HCT116 (cell line): ENCODE measurements at regions not wholly inside any gene's neighbourhood (a gene's known extent, or its start where the extent isn't known, plus 50 kb on each side); places are given as distances from the start of the nearest gene placed in this dataset.

Experiments
- ATAC-seq: fragments of 200-7000 bp; cut with Tn5 transposase; 2 replicates; pipeline ENCODE4 v1.9.1; 2020; ENCODE audit warnings: mild to moderate bottlenecking, moderate library complexity
- BruUV-seq: library from RNA; stranded (reverse); fragments of 400-500 nt; replicated peaks from 2 replicates; lab custom pipeline; 2021; lab: Mats Ljungman, UMichigan
- CTCF ChIA-PET: fragments of 300-600 bp; sonication (Branson Sonifier 250); formaldehyde crosslinking; loops from one replicate; lab custom pipeline; 2021; ENCODE audit warnings: antibody characterized with exemption; lab: Charles Lee
- POLR2A ChIA-PET: fragments of 300-600, 350-600 bp; sonication (Branson Sonifier 250); formaldehyde crosslinking; loops from one replicate; lab custom pipeline; 2021; ENCODE audit warnings: antibody characterized with exemption; lab: Charles Lee
- RAD21 ChIA-PET, 2 experiments: fragments of 300-600 bp; sonication (Branson Sonifier 250); formaldehyde crosslinking; loops; one replicate each; lab custom pipeline; 2023; ENCODE audit warnings: low total read pairs in 2 of 2; ENCODE audit not compliant: uncharacterized antibody in 2 of 2, unreplicated experiment in 2 of 2, low non-redundant PET in 1 of 2; lab: Charles Lee
- DNase-seq: peaks from one replicate; pipeline ENCODE4 v3.0.0-alpha.2; 2010; ENCODE audit warnings: low read depth, low spot score
- H2AFZ ChIP-seq: fragments of 200-600 bp; shearing (Covaris generic), sonication (generic); 2 replicates; pipeline ENCODE4 v1.6.1; 2017; ENCODE audit warnings: low read depth, mixed run types, mixed read lengths, antibody characterized with exemption, low read length; ENCODE audit not compliant: poor library complexity, severe bottlenecking
- H3K27ac ChIP-seq: 2 replicates; pipeline ENCODE4 v1.5.1; 2012; ENCODE audit warnings: low read depth, low read length
- H3K27me3 ChIP-seq: fragments of 200-600 bp; sonication (generic); 2 replicates; pipeline ENCODE4 v1.6.1; 2016; ENCODE audit warnings: mixed run types, low read length, mixed read lengths; ENCODE audit not compliant: insufficient read depth
- H3K36me3 ChIP-seq, 2 experiments: fragments of 200-500 bp in 1 of 2; fragments of 200-600 bp in 1 of 2; sonication (Bioruptor generic) in 1 of 2; sonication (generic) in 1 of 2; 2 replicates each; pipeline versions ENCODE4 v1.5.1 to v1.6.1; 2014 to 2016; ENCODE audit warnings: low read length in 2 of 2, inconsistent platforms in 1 of 2, mixed read lengths in 1 of 2, mixed run types in 1 of 2; ENCODE audit not compliant: insufficient read depth in 2 of 2, control insufficient read depth in 1 of 2
- H3K4me1 ChIP-seq, 2 experiments: fragments of 200-600 bp in 1 of 2; sonication (generic) in 1 of 2; 2 replicates each; pipeline versions ENCODE4 v1.5.1 to v1.6.1; 2012 to 2017; ENCODE audit warnings: low read length in 2 of 2, inconsistent platforms in 1 of 2, mild to moderate bottlenecking in 1 of 2, mixed read lengths in 1 of 2, mixed run types in 1 of 2, moderate library complexity in 1 of 2; ENCODE audit not compliant: insufficient read depth in 2 of 2, control insufficient read depth in 1 of 2
- H3K4me2 ChIP-seq: fragments of 200-600 bp; sonication (generic); 2 replicates; pipeline ENCODE4 v1.6.1; 2017; ENCODE audit warnings: mixed run types, low read length, mixed read lengths
- H3K4me3 ChIP-seq, 2 experiments: fragments of 200-600 bp in 1 of 2; sonication (generic) in 1 of 2; replicated peaks in 1 of 2; 2 replicates each; pipeline ENCODE4 v1.5.1; 2011 to 2016; ENCODE audit warnings: low read length in 2 of 2, control low read depth in 1 of 2, low read depth in 1 of 2, mild to moderate bottlenecking in 1 of 2, mixed read lengths in 1 of 2, mixed run types in 1 of 2
- H3K79me2 ChIP-seq: fragments of 200-600 bp; sonication (generic); 2 replicates; pipeline ENCODE4 v1.6.1; 2017; ENCODE audit warnings: mild to moderate bottlenecking, mixed run types, low read length, moderate library complexity, mixed read lengths; ENCODE audit not compliant: insufficient read depth
- H3K9ac ChIP-seq: fragments of 200-600 bp; sonication (generic); 2 replicates; pipeline ENCODE4 v1.6.1; 2016; ENCODE audit warnings: low read length, mixed read lengths
- H3K9me2 ChIP-seq: fragments of 200-600 bp; sonication (generic), shearing (Covaris generic); 2 replicates; pipeline ENCODE4 v1.6.1; 2017; ENCODE audit warnings: mixed run types, mild to moderate bottlenecking, moderate library complexity; ENCODE audit not compliant: insufficient read depth
- H3K9me3 ChIP-seq, 2 experiments: fragments of 200-500 bp in 1 of 2; fragments of 200-600 bp in 1 of 2; sonication (Bioruptor generic) in 1 of 2; sonication (generic) in 1 of 2; 2 replicates each; pipeline ENCODE4 v1.6.1; 2014 to 2017; ENCODE audit warnings: low read length in 2 of 2, mixed read lengths in 2 of 2, inconsistent platforms in 1 of 2, low read depth in 1 of 2, mild to moderate bottlenecking in 1 of 2, mixed run types in 1 of 2, moderate library complexity in 1 of 2; ENCODE audit not compliant: control insufficient read depth in 1 of 2, insufficient read depth in 1 of 2
- H4K20me1 ChIP-seq: fragments of 200-600 bp; sonication (generic), shearing (Covaris generic); 2 replicates; pipeline ENCODE4 v1.6.1; 2017; ENCODE audit warnings: mixed run types, mild to moderate bottlenecking, moderate library complexity; ENCODE audit not compliant: insufficient read depth
- CBX3 ChIP-seq: IDR thresholded peaks from 2 replicates; pipeline ENCODE4 v1.6.1; 2012; ENCODE audit warnings: low read depth
- CEBPB ChIP-seq: IDR thresholded peaks from 2 replicates; pipeline ENCODE4 v1.6.1; 2012; ENCODE audit warnings: low read depth
- CTCF ChIP-seq, 3 experiments: fragments of 200-600 bp in 1 of 3; sonication (generic) in 1 of 3; IDR thresholded peaks in 2 of 3; conservative IDR thresholded peaks in 1 of 3; 2 replicates each; pipeline ENCODE4 v1.5.1; 2012 to 2017; ENCODE audit warnings: low read depth in 2 of 3, low read length in 2 of 3, antibody characterized with exemption in 1 of 3, borderline replicate concordance in 1 of 3, control low read depth in 1 of 3, mild to moderate bottlenecking in 1 of 3, mixed read lengths in 1 of 3, mixed run types in 1 of 3, moderate library complexity in 1 of 3; ENCODE audit not compliant: insufficient read depth in 1 of 3
- EGR1 ChIP-seq: IDR thresholded peaks from 2 replicates; pipeline ENCODE4 v1.6.1; 2012; ENCODE audit warnings: low read depth
- FOSL1 ChIP-seq: IDR thresholded peaks from 2 replicates; pipeline ENCODE4 v1.6.1; 2012; ENCODE audit warnings: low read depth
- JUND ChIP-seq: IDR thresholded peaks from 2 replicates; pipeline ENCODE4 v1.6.1; 2012
- RAD21 ChIP-seq: IDR thresholded peaks from 2 replicates; pipeline ENCODE4 v1.6.1; 2012; ENCODE audit warnings: low read depth, mild to moderate bottlenecking
- REST ChIP-seq: IDR thresholded peaks from 2 replicates; pipeline ENCODE4 v1.6.1; 2012; ENCODE audit warnings: low read depth
- SIN3A ChIP-seq: IDR thresholded peaks from 2 replicates; pipeline ENCODE4 v1.6.1; 2012; ENCODE audit warnings: low read depth
- SP1 ChIP-seq: IDR thresholded peaks from 2 replicates; pipeline ENCODE4 v1.6.1; 2012; ENCODE audit warnings: low read depth
- SRF ChIP-seq: IDR thresholded peaks from 2 replicates; pipeline ENCODE4 v1.6.1; 2012; ENCODE audit warnings: low read depth
- TCF7L2 ChIP-seq: IDR thresholded peaks from 2 replicates; pipeline ENCODE4 v1.7.0; 2011; ENCODE audit warnings: borderline replicate concordance, inconsistent platforms; ENCODE audit not compliant: insufficient read depth, insufficient read length; ENCODE audit errors: extremely low read depth
- YY1 ChIP-seq: IDR thresholded peaks from 2 replicates; pipeline ENCODE4 v1.6.1; 2011; ENCODE audit warnings: low read length, low read depth, moderate library complexity, mild to moderate bottlenecking; ENCODE audit not compliant: insufficient replicate concordance; ENCODE audit errors: extremely low read depth
- intact Hi-C: fragments of 100-400 bp; cut with micrococcal nuclease; formaldehyde crosslinking; loops from 2 replicates; pipeline ENCODE4 v1.10.0; 2022

- no peaks in the 10 kb centered on the region for H3K4me1 ChIP-seq
- DNase-seq = no peak
- intact Hi-C loops = no loop called here
- no peaks in the 10 kb centered on the region for H3K27me3 ChIP-seq
- no peak overlapping the region for H2AFZ ChIP-seq
- peaks cover 3 to 12% of the 10 kb centered on the region in 2 experiments; a peak in 3 of 4 replicates for H3K9me3 ChIP-seq
- H3K9me2 ChIP-seq = no peaks in the 10 kb centered on the region
- H3K4me3 ChIP-seq = no peak overlapping the region
- ChIA-PET RAD21 (no interaction called here), CTCF (no interaction called here), POLR2A (no interaction called here)
- ATAC-seq = no peak
- H4K20me1 ChIP-seq = no peaks in the 10 kb centered on the region
- no peak overlapping the region for H3K27ac ChIP-seq
- no peak overlapping the region for H3K4me2 ChIP-seq
- BruUV-seq = no TSS peak
- no peaks in the 10 kb centered on the region for H3K36me3 ChIP-seq
- no peak overlapping the region for H3K9ac ChIP-seq
- H3K79me2 ChIP-seq = no peaks in the 10 kb centered on the region
- TF ChIP-seq SP1 (no peak), CBX3 (no peak), SIN3A (no peak)
These were observed 432.6 kb downstream of the AMY1C start for GRCh38 chr1:104182251-104182650.

GRCh38 chr1:104189207-104189606, 439.5 kb downstream of the AMY1C start:
- Histone ChIP-seq H2AFZ (no peak overlapping the region), H3K4me1 (no peaks in the 10 kb centered on the region), H4K20me1 (no peaks in the 10 kb centered on the region), H3K27ac (no peak overlapping the region), H3K9me3 (peaks cover 0 to 16% of the 10 kb centered on the region in 2 experiments; a peak in 2 of 4 replicates), H3K9me2 (no peaks in the 10 kb centered on the region), H3K4me2 (no peak overlapping the region), H3K27me3 (no peaks in the 10 kb centered on the region), H3K36me3 (no peaks in the 10 kb centered on the region; a peak in 1 of 4 replicates), H3K4me3 (no peak overlapping the region), H3K9ac (no peak overlapping the region), H3K79me2 (no peaks in the 10 kb centered on the region)
- POLR2A ChIA-PET = no interaction called here
- BruUV-seq = no TSS peak
- DNase-seq = no peak
- intact Hi-C loops = no loop called here
- ATAC-seq = no peak
- TF ChIP-seq SIN3A (no peak), EGR1 (no peak), CEBPB (no peak), SRF (no peak), REST (no peak), FOSL1 (no peak), RAD21 (no peak), CTCF (IDR thresholded peaks at IDR 0.05 in 2 of 3, conservative IDR thresholded peaks at IDR 0.05 in 1 of 3; ENCODE audit: borderline replicate concordance in 1 of 3, insufficient read depth in 1 of 3, low read depth in 2 of 3, low read length in 2 of 3) (no peak), SP1 (no peak), JUND (no peak), TCF7L2 (no peak), YY1 (no peak)
- RAD21 ChIA-PET = no interaction called here
- CTCF ChIA-PET = no interaction called here
